Activated CD8-positive, alpha-beta memory T cell treated with anti-CD3 and anti-CD28 coated beads for 24 hours (primary cell): ENCODE measurements at regions not wholly inside any gene's neighbourhood (a gene's known extent, or its start where the extent isn't known, plus 50 kb on each side); places are given as distances from the start of the nearest gene placed in this dataset.

ENCODE experiments used
- DNase-seq: peaks from one replicate; pipeline ENCODE4 v3.0.0-alpha.2; 2020

GRCh38 chr5:71872311-71872864 lies 153.3 kb downstream of the CARTPT start:
- DNase-seq, result no peak

DNA sequence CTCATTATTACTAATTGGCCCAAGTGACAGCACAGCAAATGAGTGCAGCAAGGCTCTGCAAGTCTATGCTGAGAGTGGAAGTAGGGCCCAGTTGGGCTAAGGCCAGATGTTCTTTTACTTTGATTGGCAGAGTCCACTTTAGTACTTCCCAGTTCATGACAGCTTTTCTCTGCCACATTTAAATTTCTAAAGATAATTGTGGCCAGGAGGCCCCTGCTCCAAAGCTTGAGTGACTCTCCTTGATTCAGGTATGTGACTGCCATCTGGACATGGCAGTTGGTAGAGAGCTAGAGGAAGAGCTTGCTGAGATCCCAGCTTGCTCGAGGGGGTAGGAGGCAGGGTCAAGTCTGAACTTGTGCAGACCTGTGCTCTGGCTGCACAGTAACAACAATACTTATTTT lies 154.1 kb downstream of the CARTPT start:
- no peak for DNase-seq

GRCh38 chr5:71874521-71874920 lies 155.4 kb downstream of the CARTPT start:
- DNase-seq, result no peak

GRCh38 chr5:71877511-71877910 lies 158.4 kb downstream of the CARTPT start:
- DNase-seq, result no peak

DNA sequence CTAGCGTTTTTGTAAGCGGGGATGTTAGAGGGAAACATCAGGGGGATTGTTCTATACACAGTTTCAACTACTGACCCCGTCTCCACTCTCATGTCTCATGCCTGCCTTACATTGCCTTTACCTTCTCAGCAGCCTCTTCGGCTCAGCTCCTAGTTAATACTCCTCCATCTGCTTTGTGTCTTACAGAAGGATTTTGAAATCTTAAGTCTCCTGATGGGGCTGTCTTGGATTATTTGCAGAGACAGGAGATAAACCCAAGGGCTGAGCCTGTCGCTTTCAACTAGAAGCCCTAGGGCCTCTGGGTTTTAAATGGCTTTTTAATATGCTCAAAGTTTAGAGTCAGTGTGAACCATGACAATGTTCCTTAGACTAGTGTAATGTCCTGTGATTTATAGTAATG lies 161.5 kb downstream of the CARTPT start:
- DNase-seq, result no peak

GRCh38 chr5:71882826-71883741 lies 164.0 kb downstream of the CARTPT start:
- DNase-seq, result no peak

DNA sequence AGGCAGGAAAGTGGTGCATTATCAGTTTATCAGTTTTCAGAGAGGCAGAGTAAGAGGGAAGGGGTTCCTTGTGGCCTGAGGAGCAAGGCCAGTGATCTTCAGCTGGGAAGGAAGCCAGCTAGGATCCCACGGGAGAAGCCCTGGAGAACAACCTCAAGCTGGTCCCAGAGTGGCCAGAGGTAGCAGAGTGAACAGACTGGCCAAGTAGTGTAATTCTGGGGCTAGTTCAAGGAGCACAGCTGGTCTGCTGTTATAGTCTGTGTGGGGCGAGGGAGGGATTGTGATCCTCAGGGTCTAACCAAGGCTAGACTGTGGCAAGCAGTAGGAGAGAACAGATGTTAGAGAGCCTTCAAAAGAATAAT lies 164.6 kb downstream of the CARTPT start:
- no peak for DNase-seq

DNA sequence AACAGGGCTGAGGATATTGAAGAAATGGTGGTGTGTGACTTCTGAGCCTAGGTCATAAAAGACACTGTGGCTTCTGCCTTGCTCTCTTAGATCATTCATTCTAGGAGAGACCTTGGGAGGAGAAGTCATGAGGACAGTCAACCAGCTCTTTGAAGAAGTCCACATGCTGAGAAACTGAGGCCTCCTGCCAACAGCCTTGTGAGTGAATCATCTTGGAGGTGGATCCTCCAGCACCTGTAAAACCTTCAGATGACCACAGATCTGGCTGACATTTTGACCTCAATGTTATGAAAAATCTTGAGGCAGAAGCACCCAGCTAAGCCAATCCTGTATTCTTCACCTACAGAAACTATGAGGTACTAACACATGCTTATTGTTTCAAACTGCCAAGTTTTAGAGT lies 165.9 kb downstream of the CARTPT start:
- DNase-seq, result no peak

DNA sequence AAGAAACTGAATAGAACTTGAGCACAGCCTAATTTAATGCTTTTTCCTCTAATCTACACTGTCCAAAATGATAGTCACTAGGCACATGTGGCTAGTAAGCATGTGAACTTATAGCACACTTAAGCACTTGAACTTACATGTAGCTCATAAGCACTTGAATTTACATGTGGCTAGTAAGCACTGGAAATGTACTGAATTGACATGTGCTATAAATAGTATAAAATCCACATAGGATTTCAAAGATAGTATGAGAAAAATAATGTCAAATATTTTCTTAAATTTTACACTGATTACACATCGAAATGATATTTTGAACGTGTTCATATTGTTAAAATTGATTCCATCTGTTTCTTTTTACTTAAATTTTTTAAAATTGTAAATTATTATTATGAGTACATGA lies 167.3 kb downstream of the CARTPT start:
- no peak for DNase-seq

- DNase-seq, result no peak
Observed at GRCh38 chr5:71887680-71888079, 168.6 kb downstream of the CARTPT start.

DNA sequence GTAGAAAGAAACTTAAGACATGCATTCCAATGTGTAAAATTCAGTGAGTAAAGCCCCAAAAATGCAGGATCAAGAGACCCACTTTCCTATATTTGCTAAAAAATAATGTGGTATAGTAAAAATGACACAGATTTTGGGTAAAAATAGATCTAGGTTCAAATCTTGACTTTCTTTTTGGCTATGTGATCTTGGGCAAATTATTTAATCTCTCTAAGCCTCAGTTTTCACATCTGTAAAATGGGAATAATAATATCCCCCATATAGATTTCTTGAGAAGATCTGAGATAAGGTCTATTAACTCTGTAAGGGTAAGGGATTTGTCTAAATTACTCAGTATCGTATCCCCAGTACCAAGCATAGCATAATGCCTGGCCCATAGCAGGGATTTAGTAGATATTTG lies 172.3 kb downstream of the CARTPT start:
- DNase-seq, result no peak

GRCh38 chr5:71891856-71892255 lies 172.8 kb downstream of the CARTPT start:
- DNase-seq, result no peak

DNA sequence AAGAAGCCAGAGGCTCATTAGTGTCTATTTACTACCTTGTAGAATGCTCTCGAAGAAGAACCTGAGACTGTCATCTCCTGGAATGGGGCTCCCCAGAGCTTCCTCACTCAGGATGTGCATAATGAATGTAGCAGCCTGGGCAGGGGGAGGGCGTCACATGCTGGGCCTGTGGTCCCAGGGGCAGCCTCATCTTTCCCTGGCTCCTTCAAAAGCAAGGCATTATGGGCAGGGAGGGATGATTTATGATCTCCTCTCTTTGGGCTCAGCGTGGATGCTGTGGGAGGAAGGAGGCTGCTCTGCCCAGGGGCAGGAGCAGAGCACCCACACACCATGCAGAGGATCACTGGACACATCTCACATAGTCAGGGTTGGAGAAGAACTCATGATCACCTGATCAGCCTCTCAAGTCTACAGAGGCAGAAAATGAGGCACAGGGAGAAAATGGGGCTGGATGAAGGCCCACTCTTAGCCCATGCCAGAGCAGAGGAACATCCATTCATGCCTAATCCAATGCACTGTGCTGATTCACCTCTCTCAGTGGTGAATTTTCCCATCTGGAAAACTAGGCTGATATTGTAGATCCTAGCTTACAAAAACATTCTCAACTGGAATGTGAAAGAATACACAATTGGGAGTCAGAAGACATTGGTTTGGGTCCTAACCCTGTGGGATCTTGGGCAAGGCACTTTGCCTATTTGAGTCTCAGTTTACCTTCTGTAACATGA lies 173.7 kb downstream of the CARTPT start:
- DNase-seq, result no peak

DNA sequence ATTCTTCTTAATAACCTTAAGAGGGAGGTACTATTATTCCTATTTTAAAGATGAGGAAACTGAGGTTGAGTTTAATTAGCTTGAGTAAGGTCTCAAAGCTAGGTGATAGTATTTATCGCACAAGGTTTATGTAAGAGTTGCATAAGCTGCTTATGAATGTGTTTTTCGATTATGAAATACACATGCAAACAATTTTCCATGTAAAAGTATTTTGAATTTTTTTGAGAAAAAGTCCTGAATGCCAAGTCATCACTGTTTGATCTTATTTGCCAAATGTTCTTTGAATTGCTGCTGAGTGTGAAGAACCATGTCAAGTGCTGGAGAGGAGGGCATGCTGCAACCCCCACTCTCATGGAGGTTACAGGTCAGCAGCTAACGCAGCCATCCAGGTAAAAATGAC lies 174.4 kb downstream of the CARTPT start:
- DNase-seq, result no peak

- DNase-seq, result no peak
Observed at GRCh38 chr5:71894091-71894490, 175.0 kb downstream of the CARTPT start.

DNA sequence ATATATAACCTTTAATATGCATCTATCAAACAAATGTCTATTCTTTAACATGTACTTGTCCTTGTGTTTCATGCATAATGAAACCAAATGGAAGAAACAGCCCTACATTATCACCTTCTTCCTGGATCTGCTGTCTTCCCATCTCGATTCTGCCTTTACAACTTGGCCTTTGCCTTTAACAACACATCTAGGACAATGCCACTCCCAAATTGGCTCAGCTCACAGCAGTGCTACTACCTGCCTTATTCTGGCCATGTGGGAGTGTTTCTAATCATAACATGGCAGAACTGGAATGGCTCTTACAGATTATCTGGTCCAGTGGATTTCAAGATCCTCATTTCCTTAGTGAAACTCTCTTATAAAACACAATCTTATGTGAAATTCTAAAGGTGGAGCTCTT lies 176.5 kb downstream of the CARTPT start:
- DNase-seq, result no peak

DNA sequence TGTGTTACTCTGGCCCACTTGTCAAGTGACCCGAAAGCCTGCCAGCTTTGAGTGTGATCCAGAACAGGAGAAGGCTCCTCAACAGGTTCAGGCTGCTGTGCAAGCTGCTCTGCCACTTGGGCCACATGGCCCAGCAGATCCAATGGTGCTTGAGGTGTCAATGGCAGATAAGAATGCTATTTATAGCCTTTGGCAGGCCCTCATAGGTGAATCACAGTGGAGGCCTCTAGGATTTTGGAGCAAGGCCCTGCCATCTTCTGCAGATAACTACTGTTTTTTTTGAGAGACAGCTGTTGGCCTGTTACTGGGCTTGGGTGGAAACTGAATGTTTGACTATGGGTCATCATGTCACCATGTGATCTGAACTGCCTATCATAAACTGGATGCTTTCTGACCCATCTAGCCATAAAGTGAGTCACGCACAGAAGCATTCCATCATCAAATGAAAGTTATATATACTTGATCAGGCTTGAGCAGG lies 180.8 kb downstream of the CARTPT start:
- no peak for DNase-seq

DNA sequence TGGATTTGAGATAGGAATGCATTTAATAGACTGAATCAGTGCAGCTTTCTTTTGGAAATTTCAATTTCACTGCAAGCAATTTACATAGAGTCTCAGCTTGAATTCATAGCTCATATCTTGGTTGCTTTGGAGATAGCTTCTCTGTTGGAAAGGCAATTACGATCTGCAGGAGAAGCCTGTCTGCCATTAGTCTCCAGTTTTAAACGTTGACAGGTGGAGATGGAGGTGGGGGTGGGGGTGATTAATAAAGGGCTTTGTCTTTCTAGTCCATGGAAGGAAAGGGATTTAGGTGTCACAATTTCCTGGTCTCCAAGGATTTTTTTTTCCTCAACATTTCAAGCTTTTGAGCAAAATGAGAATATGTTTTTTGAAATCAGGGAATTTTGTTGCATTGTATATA lies 184.7 kb downstream of the CARTPT start:
- no peak for DNase-seq

GRCh38 chr5:71904852-71905251 lies 185.8 kb downstream of the CARTPT start:
- DNase-seq, result no peak

- DNase-seq, result no peak
Observed at GRCh38 chr5:71905834-71906711, 187.0 kb downstream of the CARTPT start.

GRCh38 chr5:71907001-71907588 lies 188.0 kb downstream of the CARTPT start:
- DNase-seq, result no peak

- DNase-seq, result no peak
Observed at GRCh38 chr5:71907608-71908145, 188.6 kb downstream of the CARTPT start.
